ENCODE measurements at regions not wholly inside any gene's neighbourhood (a gene's known extent, or its start where the extent isn't known, plus 50 kb on each side); places are given as distances from the start of the nearest gene placed in this dataset.

- Histone ChIP-seq H3K27ac (ENCODE audit: extremely low read length, insufficient read depth, low read length) (no peak overlapping the region), H3K4me2 (ENCODE audit: low read depth, low read length) (no peak overlapping the region), H3K79me2 (ENCODE audit: insufficient read depth, low read length) (no peaks in the 10 kb centered on the region), H3K36me3 (replicated peaks in 1 of 2; ENCODE audit: control insufficient read depth in 1 of 2, insufficient read depth in 2 of 2, low read length in 2 of 2) (no peaks in the 10 kb centered on the region), H3K4me3 (replicated peaks in 1 of 3; ENCODE audit: insufficient read depth in 1 of 3, low read depth in 2 of 3, low read length in 3 of 3) (no peak overlapping the region), H3K4me1 (ENCODE audit: insufficient read depth, low read length) (peaks cover 31% of the 10 kb centered on the region), H2AFZ (ENCODE audit: low read length) (no peak overlapping the region), H3K9ac (ENCODE audit: insufficient read depth, low read depth, low read length) (no peak overlapping the region), H3K27me3 (ENCODE audit: control insufficient read depth in 1 of 2, insufficient read depth in 2 of 2, low read length in 2 of 2) (no peaks in the 10 kb centered on the region), H4K20me1 (ENCODE audit: insufficient read depth, low read length) (no peaks in the 10 kb centered on the region), H3K9me3 (ENCODE audit: low read length) (0 out of 2 replicates have a peak, but pooled peaks cover 5% of the 10 kb centered on the region)
- BruUV-seq (replicated peaks), result no TSS peak
- in situ Hi-C loops (cut with HindIII; ENCODE audit: extremely low pct_ligation_motif_present, low pct_unique_long_range_greater_than_20kb), result no loop called here
- DNase-seq (ENCODE audit: low spot score) (no peak), FAIRE-seq (no peak), ATAC-seq (no peak)
- POLR2A ChIA-PET, result no interaction called here
- no peak for TF ChIP-seq GATA4 (IDR thresholded peaks at IDR 0.05; ENCODE audit: borderline replicate concordance, low read depth)
- no peak for TF ChIP-seq ZMAT3 (CRISPR knock-in tag; conservative IDR thresholded peaks at IDR 0.05)
- no peak for TF ChIP-seq ZFP36 (IDR thresholded peaks at IDR 0.05; ENCODE audit: borderline replicate concordance, low read depth, low read length, partially characterized antibody)
- TF ChIP-seq ZNF12 (CRISPR knock-in tag; IDR thresholded peaks at IDR 0.05), result no peak
- TF ChIP-seq SNRNP70 (IDR thresholded peaks at IDR 0.05; ENCODE audit: low read depth, low read length), result no peak
- 95% methylated on average over 7 of the region's 7 CpGs for whole genome bisulfite sequencing (ENCODE audit: low lambda C conversion rate)
- intact Hi-C loops (cut with micrococcal nuclease; ENCODE audit: unreplicated experiment), result no loop called here
- CTCF ChIA-PET (ENCODE audit: low intra/inter-chr PET ratio, low total read pairs), result no interaction called here
These were observed 106.3 kb upstream of the DLG1 start for GRCh38 chr3:197404754-197405153.

- ChIA-PET CTCF (ENCODE audit: low intra/inter-chr PET ratio, low total read pairs) (no interaction called here), POLR2A (no interaction called here)
- ATAC-seq (no peak), DNase-seq (ENCODE audit: low spot score) (no peak), FAIRE-seq (no peak)
- no peak overlapping the region for H3K9ac ChIP-seq (ENCODE audit: insufficient read depth, low read depth, low read length)
- H4K20me1 ChIP-seq (ENCODE audit: insufficient read depth, low read length), result no peaks in the 10 kb centered on the region
- no peak overlapping the region for H2AFZ ChIP-seq (ENCODE audit: low read length)
- no peak overlapping the region for H3K27ac ChIP-seq (ENCODE audit: extremely low read length, insufficient read depth, low read length)
- no peak overlapping the region for H3K4me2 ChIP-seq (ENCODE audit: low read depth, low read length)
- no peak overlapping the region for H3K4me3 ChIP-seq (replicated peaks in 1 of 3; ENCODE audit: insufficient read depth in 1 of 3, low read depth in 2 of 3, low read length in 3 of 3)
- BruUV-seq (replicated peaks), result no TSS peak
- no peaks in the 10 kb centered on the region for H3K36me3 ChIP-seq (replicated peaks in 1 of 2; ENCODE audit: control insufficient read depth in 1 of 2, insufficient read depth in 2 of 2, low read length in 2 of 2)
- WGBS (ENCODE audit: low lambda C conversion rate), result 83% methylated on average over 12 of the region's 12 CpGs
- H3K9me3 ChIP-seq (ENCODE audit: low read length), result no peaks in the 10 kb centered on the region
- H3K79me2 ChIP-seq (ENCODE audit: insufficient read depth, low read length), result no peaks in the 10 kb centered on the region
- H3K27me3 ChIP-seq (ENCODE audit: control insufficient read depth in 1 of 2, insufficient read depth in 2 of 2, low read length in 2 of 2), result no peaks in the 10 kb centered on the region
- in situ Hi-C loops (cut with HindIII; ENCODE audit: extremely low pct_ligation_motif_present, low pct_unique_long_range_greater_than_20kb) (no loop called here), intact Hi-C loops (cut with micrococcal nuclease; ENCODE audit: unreplicated experiment) (no loop called here)
- H3K4me1 ChIP-seq (ENCODE audit: insufficient read depth, low read length), result peaks cover 38% of the 10 kb centered on the region
- no peak for TF ChIP-seq ZNF530 (CRISPR knock-in tag; IDR thresholded peaks at IDR 0.05; ENCODE audit: low read depth)
- TF ChIP-seq ZNF777 (CRISPR knock-in tag; IDR thresholded peaks at IDR 0.05), result no peak
- TF ChIP-seq RFX3 (CRISPR knock-in tag; IDR thresholded peaks at IDR 0.05), result no peak
- TF ChIP-seq IRX3 (CRISPR knock-in tag; IDR thresholded peaks at IDR 0.05; ENCODE audit: borderline replicate concordance, low read depth), result no peak
- no peak for TF ChIP-seq GATAD1 (CRISPR knock-in tag; IDR thresholded peaks at IDR 0.05)
- no peak for TF ChIP-seq ZBTB3 (CRISPR knock-in tag; IDR thresholded peaks at IDR 0.05; ENCODE audit: borderline replicate concordance, low read depth)
- no peak for TF ChIP-seq EZH2 (conservative IDR thresholded peaks at IDR 0.05; ENCODE audit: low read depth, low read length)
- TF ChIP-seq ZNF7 (CRISPR knock-in tag; IDR thresholded peaks at IDR 0.05), result no peak
- TF ChIP-seq, protein P1, sequence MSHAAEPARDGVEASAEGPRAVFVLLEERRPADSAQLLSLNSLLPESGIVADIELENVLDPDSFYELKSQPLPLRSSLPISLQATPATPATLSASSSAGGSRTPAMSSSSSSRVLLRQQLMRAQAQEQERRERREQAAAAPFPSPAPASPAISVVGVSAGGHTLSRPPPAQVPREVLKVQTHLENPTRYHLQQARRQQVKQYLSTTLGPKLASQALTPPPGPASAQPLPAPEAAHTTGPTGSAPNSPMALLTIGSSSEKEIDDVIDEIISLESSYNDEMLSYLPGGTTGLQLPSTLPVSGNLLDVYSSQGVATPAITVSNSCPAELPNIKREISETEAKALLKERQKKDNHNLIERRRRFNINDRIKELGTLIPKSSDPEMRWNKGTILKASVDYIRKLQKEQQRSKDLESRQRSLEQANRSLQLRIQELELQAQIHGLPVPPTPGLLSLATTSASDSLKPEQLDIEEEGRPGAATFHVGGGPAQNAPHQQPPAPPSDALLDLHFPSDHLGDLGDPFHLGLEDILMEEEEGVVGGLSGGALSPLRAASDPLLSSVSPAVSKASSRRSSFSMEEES (CRISPR knock-in tag; IDR thresholded peaks at IDR 0.05), result no peak
- TF ChIP-seq HOXA9 (CRISPR knock-in tag; IDR thresholded peaks at IDR 0.05; ENCODE audit: borderline replicate concordance), result no peak
- TF ChIP-seq, protein P2, sequence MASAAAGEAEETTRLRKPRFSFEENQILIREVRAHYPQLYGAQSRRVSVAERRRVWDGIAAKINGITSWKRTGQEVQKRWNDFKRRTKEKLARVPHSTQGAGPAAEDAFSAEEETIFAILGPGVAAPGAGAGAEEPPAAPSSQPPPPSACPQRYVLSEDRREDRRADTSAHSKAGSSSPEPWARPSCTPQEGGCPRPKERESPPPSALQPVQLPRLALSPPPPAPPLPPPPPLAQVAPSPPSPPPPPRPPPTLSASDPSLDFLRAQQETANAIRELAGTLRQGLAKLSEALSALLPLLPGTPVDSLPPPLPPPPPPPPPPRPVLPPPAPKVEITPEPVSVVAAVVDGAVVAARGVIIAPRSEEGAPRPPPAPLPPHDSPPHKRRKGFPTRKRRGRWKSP (CRISPR knock-in tag; IDR thresholded peaks at IDR 0.05), result no peak
- no peak for TF ChIP-seq KDM6A (CRISPR knock-in tag; IDR thresholded peaks at IDR 0.05; ENCODE audit: low read depth)
- TF ChIP-seq KLF15 (CRISPR knock-in tag; IDR thresholded peaks at IDR 0.05; ENCODE audit: borderline replicate concordance), result no peak
- TF ChIP-seq IKZF1 (IDR thresholded peaks at IDR 0.05), result no peak
- TF ChIP-seq HIVEP1 (CRISPR knock-in tag; IDR thresholded peaks at IDR 0.05), result no peak
These were observed 105.6 kb upstream of the DLG1 start for GRCh38 chr3:197404030-197404429.

Data from HepG2 (cell line).